Peyer's patch (tissue), 4 donors: ENCODE measurements at regions not wholly inside any gene's neighbourhood (a gene's known extent, or its start where the extent isn't known, plus 50 kb on each side); places are given as distances from the start of the nearest gene placed in this dataset.

Source experiments
- POLR2A ChIP-seq, 2 donors: fragments of 450-650 bp; IDR thresholded peaks; one replicate each; pipeline ENCODE4 v1.5.1; 2017; ENCODE audit warnings: antibody characterized with exemption in 2 of 2, mild to moderate bottlenecking in 2 of 2, moderate library complexity in 2 of 2
- TF ChIP-seq, protein P1 (sequence below), 6 experiments: fragments of 450-650 bp in 4 of 6; fragments of 200-600 bp in 2 of 6; sonication (generic) in 1 of 6; IDR thresholded peaks; one replicate each; pipeline ENCODE4 v1.5.1; 2017 to 2019; ENCODE audit warnings: antibody characterized with exemption in 6 of 6, mild to moderate bottlenecking in 3 of 6, moderate library complexity in 1 of 6

DNA sequence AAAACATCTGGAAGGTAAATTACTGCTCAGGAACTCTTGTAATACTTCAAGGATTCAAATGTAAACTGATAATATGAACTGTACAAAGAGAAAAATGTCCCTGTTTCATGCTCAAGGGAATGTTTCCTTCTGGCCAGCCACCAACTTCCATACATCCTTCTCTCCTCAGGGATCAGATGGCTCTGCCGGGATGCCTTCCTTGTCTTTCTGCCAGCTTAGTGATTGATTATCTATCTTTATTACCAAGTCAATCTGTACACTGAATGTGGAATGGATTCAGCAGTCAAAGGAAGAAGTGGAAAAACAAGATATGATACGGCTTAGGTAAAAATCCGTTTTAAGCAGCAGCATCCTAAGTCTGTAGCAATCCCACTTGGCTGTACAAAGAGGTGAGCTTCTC is 178.3 kb downstream of the PTN start:
- TF ChIP-seq, protein P1, sequence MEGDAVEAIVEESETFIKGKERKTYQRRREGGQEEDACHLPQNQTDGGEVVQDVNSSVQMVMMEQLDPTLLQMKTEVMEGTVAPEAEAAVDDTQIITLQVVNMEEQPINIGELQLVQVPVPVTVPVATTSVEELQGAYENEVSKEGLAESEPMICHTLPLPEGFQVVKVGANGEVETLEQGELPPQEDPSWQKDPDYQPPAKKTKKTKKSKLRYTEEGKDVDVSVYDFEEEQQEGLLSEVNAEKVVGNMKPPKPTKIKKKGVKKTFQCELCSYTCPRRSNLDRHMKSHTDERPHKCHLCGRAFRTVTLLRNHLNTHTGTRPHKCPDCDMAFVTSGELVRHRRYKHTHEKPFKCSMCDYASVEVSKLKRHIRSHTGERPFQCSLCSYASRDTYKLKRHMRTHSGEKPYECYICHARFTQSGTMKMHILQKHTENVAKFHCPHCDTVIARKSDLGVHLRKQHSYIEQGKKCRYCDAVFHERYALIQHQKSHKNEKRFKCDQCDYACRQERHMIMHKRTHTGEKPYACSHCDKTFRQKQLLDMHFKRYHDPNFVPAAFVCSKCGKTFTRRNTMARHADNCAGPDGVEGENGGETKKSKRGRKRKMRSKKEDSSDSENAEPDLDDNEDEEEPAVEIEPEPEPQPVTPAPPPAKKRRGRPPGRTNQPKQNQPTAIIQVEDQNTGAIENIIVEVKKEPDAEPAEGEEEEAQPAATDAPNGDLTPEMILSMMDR (IDR thresholded peaks at IDR 0.05) = no peak
- no peak for TF ChIP-seq POLR2A (IDR thresholded peaks at IDR 0.05)
